Middle frontal gyrus (tissue), 1 donor: ENCODE measurements at regions not wholly inside any gene's neighbourhood (a gene's known extent, or its start where the extent isn't known, plus 50 kb on each side); places are given as distances from the start of the nearest gene placed in this dataset.
A peak's percentile ranks its signal among the peaks of the same experiment; 100 is the strongest.
"Not testable (repeated sequence)": the region's sequence is repeated elsewhere in the genome, so short reads cannot be mapped to it uniquely, and the experiment has no call there.

Source experiments
- DNase-seq: peaks from one replicate; pipeline ENCODE4 v3.0.0-alpha.2; 2015; ENCODE audit warnings: low spot score; ENCODE audit errors: extremely low spot score

DNA sequence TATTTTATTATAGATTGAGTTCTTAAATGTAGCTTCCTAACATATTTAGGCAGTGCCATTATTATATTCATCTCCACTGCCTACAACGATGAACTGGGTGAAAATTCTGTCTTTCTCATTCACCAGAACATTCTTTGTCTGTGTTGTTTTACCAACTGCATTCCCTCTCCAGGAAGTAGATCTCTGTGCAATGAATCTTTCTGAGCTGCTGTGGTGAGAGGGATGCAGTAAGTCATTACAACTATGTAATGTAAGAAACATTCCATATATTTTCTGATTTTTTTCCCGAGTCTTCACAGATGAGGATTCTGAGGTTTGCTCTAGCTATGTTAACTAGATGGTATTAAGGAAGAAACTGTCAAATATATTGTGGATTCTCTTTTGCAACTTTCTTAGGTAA lies 811.9 kb upstream of the PCDH7 start:
- no peak for DNase-seq

DNA sequence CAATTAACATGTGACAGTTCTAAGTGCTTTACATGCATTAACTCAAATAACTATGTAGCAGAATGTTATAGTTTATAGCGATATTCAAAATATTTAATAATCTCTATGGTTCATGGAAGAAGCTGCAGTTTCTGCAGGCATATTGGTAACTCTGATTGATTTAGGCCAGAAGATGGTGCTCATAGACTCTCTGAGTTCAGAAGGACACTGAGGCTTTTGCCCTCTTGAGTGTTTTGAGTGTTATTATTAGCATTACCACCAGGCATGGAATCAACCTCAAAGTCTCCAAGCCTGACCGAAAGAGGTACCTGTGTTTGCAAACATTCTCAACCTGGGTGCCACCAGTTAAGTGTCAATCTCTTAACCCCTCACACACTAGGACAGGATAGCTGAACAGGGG lies 792.3 kb upstream of the PCDH7 start:
- DNase-seq = no peak

DNA sequence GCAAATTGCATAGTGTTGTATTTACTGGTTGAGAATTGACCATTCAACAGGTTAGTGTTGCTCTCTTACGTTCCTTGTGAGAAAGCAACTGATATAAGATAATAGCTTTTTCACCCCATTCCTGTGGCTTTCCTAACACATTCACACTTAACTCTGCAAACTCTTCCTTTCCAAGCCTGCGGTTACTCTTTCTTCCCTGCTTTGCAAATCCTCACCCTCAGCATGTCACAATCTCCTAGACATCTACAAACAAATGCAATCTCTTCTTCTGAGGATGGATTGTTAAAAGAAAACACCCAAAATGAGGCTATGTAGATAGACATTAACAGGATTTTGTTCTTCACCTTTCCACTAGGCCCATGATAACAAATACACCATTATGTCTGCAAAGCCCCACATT lies 771.7 kb upstream of the PCDH7 start:
- DNase-seq = no peak

DNA sequence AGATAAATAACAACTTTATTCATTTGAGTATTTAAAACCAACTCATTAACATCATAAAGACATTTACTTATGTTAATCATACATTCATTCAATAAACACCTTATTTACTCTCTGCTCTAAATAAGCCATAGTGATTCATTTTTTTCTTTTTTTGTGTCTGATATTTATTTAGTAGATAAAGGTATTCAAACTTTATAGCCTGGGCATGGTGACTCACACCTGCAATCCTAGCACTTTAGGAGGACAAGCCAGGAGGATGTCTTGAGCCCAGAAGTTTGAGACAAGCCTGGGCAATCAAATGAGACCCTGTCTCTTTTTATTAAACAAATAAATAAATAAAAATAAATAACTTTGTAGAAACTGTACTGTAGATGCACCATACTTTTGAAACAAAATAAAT lies 771.3 kb upstream of the PCDH7 start:
- no peak for DNase-seq

DNA sequence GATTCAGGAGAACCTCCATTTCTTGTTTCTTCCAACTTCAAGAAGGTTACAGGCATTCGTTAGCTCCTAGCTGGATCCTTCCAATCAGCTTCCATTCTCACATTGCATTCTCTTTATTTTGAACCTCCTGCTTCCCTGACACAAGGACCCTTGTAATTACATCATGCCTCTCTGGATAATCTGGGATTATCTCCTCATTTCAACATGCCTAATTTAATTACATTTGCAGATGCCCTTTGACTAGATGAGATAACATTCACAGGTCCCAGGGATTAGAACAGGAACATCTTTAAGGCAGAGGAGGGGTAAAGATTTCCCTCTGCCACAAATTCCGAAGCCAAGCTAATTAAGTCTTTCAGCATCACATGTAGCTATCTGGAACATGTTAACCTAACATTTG lies 753.8 kb upstream of the PCDH7 start:
- DNase-seq = no peak

DNA sequence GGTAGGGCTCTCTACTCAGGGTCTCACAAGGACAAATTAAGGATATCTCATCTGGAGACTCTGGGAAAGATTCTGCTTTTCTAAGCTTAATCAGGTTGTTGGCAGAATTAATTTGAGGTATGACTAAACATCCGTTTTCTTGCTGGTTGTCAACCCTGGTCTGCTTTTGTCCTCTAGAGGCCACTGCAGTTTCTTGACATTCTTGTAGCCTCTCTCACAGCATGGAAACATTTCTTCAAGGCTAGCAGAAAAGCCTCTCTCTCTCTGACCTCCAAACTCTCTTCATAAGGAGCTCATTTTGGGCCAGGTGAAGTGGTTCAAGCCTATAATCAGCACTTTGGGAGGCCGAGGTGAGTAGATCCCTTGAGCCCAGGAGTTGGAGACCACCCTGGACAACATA lies 749.5 kb upstream of the PCDH7 start:
- DNase-seq = no peak

DNA sequence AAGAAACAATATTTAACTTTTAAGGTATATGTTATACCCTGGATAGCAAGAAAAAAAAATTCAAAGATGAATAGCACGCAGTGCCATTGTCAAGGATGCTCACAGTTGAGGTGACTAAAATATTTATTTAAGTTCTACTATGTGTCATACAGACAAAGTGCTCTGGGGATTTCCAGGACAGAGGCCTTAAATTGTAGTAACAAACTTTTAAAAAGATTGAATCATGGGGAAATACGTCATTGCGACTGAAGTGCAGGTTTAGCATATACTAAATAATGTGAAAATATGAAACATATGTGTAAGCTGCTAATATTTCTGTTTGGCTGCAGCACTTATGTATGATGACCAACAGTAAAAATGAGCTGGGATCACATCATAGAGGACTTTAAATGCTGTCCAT lies 748.0 kb upstream of the PCDH7 start:
- DNase-seq = no peak

DNA sequence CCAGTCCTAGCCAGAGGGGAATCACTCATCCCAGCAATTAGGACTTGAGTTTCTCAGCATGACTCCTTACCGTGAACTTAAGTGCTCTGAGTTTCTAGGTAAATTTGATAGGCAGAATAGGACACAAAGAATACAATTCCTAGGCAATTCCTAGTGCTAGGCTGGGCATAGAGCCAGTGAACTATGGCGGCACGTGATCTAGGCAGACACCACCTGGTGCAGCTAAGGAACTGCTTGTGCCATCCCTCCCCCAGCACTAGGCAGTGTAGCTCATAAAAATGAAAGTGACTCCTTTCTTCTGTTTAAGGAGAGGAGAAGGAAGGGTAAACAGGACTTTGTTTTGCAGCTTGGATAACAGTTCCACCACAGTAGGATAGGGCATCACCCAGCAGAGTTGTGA lies 736.3 kb upstream of the PCDH7 start:
- no peak for DNase-seq

DNA sequence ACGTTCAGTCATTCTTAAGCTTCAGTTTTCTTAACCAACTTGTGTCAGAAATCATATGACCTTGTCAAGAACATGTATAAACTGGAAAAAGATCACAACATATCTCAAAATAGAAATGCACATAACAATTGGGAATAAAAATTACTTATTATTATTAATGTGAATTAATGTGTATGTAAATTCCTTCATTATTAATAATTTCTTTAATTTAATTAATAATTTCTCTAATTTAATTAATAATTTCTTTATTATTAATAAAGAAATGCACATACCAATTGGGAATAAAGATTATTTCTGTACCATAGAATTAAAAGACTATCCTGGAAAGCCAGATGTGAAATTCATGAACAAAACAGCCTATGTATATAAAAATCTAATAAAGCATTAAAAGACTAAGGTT lies 718.5 kb upstream of the PCDH7 start:
- no peak for DNase-seq

DNA sequence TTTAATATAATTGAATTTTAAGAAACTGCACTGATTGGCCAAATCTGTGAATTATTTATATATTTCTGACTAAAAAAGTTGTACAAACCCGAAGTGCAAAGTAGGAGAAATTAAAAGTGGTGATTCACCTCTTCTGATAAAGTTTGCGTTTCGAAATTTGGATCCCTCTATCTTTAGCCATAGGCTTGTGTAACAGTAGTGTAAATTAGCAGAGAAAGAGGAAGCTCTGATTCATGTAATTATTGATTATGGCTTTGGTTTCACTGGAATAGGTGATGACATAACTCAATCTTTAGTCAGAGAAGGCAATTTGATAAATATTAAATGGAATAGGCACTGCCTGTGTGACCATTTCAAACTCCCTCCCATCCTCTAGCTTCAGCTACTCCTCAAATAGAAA lies 717.8 kb upstream of the PCDH7 start:
- no peak for DNase-seq

DNA sequence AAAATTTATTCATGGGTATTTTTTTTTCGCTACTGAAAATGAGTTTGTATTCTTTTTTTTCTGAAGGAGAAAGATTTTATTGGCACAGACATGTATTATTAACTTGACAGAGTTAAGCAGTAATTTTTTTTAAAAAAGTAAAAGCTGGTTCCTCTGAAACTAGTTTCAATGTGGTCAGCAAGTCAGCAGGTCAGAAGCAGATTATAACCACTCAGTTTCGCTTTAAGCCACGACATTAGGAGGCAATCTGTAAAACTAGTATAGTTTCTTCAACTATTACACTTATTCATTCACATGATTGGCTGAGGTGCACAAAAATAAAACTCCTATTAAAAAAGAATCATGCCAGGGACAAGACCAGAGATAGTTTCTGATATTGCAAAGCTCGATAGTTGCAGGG lies 714.2 kb upstream of the PCDH7 start:
- no peak for DNase-seq

DNA sequence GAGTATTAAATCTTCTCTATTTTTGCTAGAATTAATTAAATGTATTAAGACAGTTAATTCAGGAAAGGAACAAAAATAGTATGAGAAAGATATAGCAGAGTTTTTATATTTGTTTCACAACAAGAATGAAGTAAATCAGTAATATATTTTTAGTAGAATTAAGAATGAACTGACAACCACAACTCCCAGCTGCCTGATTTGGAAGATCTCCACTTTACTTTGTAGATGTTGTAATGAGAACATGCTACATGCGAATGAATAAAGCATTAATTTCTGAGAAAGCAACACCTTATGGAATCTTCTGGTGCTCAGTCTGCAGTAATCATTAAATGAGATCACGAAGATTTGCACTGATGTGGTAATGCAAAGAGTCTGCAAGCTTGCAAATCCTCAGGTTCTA lies 695.6 kb upstream of the PCDH7 start:
- DNase-seq = no peak

DNA sequence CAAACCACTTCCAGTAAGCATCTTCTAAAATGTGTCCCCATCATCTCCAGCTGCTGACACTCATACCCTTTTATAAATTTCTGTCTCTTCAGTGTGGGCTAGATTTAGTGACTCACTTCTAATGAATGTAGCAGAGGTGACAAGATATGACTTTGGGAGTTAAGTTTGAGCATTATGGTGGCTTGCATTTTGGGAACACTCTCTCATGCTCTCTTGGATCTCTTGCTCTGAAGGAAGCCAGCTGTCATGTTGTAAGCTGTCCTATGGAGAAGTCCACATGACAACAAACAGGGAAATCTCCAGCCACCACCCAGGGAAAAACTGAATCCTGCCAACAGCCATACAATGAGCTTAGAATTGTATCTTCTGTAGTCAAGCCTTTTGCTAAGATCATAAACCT lies 691.3 kb upstream of the PCDH7 start:
- DNase-seq = no peak

DNA sequence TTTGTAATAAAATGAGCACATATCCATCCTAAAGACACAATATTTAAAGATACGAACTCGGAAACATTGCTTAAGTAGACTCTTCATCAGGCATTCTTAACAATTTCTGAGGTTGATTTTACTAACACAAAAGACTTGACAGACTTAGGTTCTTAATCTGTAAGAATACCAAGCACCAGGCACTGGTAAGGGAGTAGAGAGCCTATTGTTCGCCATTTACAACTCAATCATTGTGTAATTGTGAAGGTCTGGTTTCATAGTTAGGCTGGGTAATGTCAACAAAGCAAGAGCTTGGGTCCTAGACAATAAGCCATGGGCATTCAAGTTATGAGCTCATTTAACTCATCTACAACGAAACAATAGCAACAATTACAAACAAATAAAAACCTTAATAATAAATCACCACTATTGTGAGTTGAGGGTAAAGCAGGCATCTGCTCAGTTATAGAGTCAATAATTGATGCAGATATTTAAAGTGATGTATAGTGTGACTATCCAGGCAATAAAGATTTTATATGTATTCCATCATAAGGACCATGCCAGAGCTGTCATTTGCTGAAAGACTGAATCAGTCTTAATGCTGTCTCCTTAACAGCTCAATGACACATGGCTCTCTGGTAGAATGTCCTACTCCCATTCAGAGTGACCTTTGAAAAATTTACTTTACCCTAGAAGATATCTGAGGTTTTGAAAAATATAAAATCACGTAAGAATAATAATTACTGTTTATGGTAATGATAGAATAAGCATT lies 664.0 kb upstream of the PCDH7 start:
- peak; percentile 8 for DNase-seq

DNA sequence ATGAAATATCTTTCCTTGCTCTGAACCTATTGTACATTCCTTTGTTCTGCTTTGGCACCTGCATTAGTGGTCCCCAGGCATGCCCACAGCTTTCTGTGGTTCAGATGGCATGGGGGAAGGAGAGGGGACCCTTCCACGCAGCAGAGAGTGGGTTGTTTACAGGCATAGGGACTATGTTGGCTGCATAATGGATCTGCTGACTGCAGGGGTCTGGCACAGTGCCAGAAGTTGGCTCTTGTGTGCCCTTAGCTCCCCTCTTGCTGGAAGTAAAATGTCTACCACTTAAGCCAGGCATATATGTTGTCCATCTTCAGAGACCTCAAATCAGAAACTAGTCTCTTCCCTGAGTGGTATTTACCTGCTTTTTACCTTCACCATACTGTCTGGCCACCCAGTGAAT lies 651.9 kb upstream of the PCDH7 start:
- DNase-seq = no peak

DNA sequence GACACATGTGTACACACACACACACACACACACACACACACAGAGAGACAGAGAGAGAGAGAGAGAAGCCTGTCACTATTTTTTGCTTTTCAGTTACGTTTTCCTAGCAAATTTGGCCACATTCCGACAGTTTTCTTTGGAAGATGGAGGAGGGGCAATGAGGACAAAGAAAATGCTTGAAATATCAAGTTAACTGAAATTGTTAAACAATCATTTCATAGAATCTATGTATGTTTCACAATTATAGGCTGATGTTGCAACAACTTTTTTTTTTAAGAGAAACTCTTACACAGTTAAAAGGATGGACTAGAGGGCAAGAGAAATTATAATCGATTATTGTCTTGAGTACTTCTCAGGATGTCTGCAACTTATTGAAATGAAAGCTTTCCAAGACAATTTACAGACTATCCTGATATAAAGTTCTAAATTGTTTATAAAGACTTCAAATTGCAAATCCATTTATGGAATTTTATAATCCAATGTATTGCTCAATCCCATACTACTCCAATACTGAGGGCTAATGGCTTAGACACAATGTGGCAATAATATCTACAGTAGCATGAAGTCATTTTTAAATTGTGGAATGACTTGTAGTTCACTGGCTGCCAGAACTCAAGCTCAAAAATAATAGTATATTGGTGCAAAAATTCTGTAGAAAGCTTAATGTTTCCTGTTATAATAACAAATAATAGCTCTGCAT lies 647.0 kb upstream of the PCDH7 start:
- DNase-seq = no peak

DNA sequence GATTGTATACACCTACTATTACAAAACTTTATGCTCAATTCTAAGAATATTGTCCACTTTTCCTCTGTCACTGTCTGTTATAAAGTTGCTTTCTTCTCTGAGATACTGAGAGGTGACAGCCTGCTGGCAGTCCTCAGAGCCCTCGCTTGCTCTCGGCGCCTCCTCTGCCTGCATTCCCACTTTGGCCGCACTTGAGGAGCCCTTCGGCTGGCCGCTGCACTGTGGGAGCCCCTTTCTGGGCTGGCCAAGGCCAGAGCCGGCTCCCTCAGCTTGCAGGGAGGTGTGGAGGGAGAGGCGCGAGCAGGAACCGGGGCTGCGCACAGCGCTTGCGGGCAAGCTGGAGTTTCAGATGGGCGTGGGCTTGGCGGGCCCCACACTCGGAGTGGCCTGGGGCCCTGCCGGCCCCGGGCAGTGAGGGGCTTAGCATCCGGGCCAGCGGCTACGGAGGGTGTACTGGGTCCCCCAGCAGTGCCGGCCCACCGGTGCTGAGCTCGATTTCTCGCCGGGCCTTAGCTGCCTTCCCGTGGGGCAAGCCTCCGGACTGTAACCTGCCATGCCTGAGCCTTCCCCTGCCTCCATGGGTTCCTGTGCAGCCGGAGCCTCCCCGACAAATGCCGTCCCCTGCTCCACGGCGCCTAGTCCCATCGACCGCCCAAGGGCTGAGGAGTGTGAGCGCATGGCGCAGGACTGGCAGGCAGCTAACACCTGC lies 627.6 kb upstream of the PCDH7 start:
- DNase-seq = not testable (repeated sequence)

DNA sequence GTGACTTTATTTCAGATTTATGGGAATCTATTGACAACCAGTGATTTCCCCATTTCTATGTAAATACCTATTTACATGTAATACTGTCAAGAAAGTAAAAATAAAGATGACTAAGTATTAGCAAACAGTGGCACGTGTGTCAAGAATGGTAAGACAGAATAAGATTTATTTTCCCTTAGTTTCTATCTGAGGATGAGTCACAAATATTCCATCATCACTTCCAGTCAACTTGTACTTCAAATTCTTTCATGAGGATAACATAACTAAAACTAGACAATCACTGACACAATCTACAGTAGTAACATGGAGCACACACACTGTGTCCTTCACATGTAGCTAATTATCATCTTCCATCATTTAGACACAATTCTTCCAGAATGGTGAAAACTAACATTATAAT lies 625.3 kb upstream of the PCDH7 start:
- no peak for DNase-seq

DNA sequence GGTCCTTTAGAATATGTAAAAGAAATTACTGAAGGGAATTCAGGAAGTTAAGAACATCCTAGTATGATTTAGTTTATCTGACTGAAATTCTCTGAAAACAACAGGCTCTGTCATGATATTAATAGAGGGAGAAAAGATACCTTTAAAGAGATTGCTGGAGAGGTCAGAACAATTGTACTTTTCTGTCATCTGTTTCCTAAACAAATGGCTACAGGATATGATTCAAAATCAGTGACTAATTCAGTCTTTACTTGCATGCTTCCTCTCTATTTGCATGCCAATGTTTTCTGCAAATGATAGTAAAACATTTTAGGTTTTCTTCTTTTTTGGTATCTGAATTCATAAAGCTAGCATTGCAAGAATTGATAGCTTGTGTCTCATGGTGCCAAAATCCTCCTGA lies 616.7 kb upstream of the PCDH7 start:
- DNase-seq = no peak

DNA sequence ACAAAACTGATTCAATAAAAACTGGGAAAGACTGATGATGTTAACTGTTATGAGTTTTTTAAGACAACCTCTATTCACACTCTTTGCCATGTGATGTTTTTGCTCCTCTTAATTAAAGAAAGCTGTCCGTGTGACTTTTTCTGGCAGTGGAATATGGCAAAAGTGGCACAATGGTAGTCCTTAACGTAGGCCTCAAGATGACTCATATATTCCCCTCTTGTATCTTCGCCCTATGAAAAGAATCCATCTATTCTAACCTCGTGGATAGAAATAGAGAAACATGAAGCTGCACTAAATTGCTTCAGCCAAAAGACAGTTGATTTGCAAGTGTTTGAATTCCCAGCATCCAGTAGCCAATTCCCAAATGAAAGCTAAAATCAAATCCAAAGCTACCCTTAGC lies 603.8 kb upstream of the PCDH7 start:
- no peak for DNase-seq

DNA sequence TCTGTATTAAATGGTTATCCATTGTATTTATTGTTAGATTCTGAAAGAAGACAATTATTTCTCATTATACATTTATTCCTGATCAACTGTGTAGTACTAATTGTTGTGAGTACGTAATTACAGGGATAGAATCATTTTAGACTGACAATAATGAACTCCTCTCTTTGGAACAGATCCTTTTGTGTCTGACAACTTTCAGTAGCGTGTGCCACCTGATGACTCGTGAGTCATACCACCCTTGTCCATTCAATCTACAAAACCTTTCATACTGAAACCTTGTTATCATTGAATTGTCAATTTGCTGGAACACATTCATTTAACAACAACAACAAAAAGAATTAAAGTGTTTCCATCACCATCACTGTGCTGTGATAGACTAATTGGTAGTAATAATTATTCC lies 602.7 kb upstream of the PCDH7 start:
- DNase-seq = no peak

DNA sequence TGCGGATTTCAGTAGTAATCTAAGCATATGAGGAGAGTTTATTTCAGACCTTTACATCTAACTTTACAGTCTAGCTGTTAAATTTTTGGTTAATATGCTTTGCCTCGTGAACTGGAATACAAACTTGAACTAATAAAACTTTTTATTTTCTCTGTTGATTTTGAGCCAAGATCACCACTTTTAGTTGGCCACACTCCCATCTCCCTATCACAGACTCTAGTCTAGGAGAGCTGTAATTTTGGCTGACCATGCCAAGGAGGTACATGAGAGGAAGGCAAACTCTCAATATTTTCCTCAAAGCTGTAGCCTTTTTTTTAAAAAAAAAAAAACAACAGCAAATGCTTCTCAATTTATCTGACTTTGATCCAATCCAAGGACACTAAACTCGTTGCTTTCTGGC lies 597.5 kb upstream of the PCDH7 start:
- no peak for DNase-seq

DNA sequence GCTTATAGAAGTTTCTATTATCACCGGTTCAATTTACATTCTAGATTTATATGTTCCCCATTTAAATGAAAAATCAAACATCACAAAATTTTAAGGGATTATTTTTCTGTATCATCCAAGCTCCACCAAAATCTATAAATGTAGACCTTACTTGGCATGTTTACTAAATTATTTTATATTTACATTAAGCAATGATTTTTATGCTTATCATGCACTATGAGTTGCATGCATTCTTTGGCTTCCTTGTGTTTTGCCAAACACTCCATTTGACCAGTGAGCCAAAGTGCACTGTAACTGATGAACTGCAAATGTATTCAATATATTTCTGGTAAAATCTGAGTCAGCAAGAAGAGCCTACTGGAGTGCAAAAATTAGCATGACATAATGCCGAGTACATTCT lies 595.5 kb upstream of the PCDH7 start:
- not testable (repeated sequence) for DNase-seq
